Spinal cord (tissue), 9 donors: ENCODE measurements at regions not wholly inside any gene's neighbourhood (a gene's known extent, or its start where the extent isn't known, plus 50 kb on each side); places are given as distances from the start of the nearest gene placed in this dataset.

Experiments
- DNase-seq, 6 donors: peaks; one replicate each; pipeline versions ENCODE4 v3.0.0 to v3.0.0-alpha.2; 2013 to 2015; ENCODE audit warnings: low spot score in 6 of 6, low read depth in 4 of 6
- H3K27ac ChIP-seq: one replicate; pipeline ENCODE4 v1.5.1; 2013; ENCODE audit warnings: low read depth, low read length, control low read depth
- H3K27me3 ChIP-seq: one replicate; pipeline ENCODE4 v1.6.1; 2013; ENCODE audit warnings: low read length; ENCODE audit not compliant: control insufficient read depth, insufficient read depth
- H3K36me3 ChIP-seq: one replicate; pipeline ENCODE4 v1.6.1; 2013; ENCODE audit warnings: low read length; ENCODE audit not compliant: control insufficient read depth, insufficient read depth
- H3K4me1 ChIP-seq: one replicate; pipeline ENCODE4 v1.6.1; 2013; ENCODE audit warnings: low read length; ENCODE audit not compliant: control insufficient read depth, insufficient read depth
- H3K4me3 ChIP-seq: one replicate; pipeline ENCODE4 v1.5.1; 2013; ENCODE audit warnings: low read depth, low read length, control low read depth
- H3K9me3 ChIP-seq: one replicate; pipeline ENCODE4 v1.6.1; 2013; ENCODE audit warnings: low read length; ENCODE audit not compliant: control insufficient read depth, insufficient read depth
- WGBS: methylation state at CpG from one replicate; pipeline ENCODE4 v1.1.5; 2013; ENCODE audit warnings: missing lambda C conversion rate; ENCODE audit not compliant: insufficient coverage; 5-methylcytosine and 5-hydroxymethylcytosine counted together
- donor health status: healthy.

- no peaks in the 10 kb centered on the region for H3K9me3 ChIP-seq
- no peak overlapping the region for H3K4me3 ChIP-seq
- H3K27ac ChIP-seq = no peak overlapping the region
- H3K36me3 ChIP-seq = no peaks in the 10 kb centered on the region
- no peak for DNase-seq
- no peaks in the 10 kb centered on the region for H3K27me3 ChIP-seq
- no peaks in the 10 kb centered on the region for H3K4me1 ChIP-seq
- WGBS = 100% methylated on average over 1 of the region's 2 CpGs
Observed at GRCh38 chr13:87093399-87093798, 577.8 kb upstream of the SLITRK5 start.

GRCh38 chr13:87094646-87095045, 576.5 kb upstream of the SLITRK5 start:
- no peak overlapping the region for H3K4me3 ChIP-seq
- H3K27me3 ChIP-seq = no peaks in the 10 kb centered on the region
- 33% methylated on average over 1 of the region's 3 CpGs for WGBS
- H3K4me1 ChIP-seq = no peaks in the 10 kb centered on the region
- H3K36me3 ChIP-seq = no peaks in the 10 kb centered on the region
- no peak overlapping the region for H3K27ac ChIP-seq
- no peaks in the 10 kb centered on the region for H3K9me3 ChIP-seq
- peak in 3 of 6 donors; percentile 3 to 63 (median 6) for DNase-seq

DNA sequence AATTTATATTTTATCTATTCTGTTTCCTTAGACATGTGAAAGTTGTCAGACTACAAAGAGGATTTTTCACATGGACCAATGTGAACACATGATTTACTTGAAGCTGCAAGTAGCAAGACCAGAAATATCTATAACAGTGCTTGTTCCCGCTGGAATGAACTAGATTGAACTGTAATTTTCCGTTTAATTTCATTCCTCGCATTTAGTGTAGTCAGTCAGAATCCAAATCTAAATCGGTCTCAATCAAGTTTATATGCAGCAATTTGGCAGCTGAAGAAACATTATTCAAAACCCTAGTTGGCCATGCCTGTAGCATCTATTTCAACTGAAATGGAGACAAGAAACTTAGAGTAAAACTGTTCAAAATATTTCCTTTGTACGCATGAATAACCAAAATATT, 570.7 kb upstream of the SLITRK5 start:
- Histone ChIP-seq H3K9me3 (no peaks in the 10 kb centered on the region), H3K4me1 (no peaks in the 10 kb centered on the region), H3K27ac (no peak overlapping the region), H3K4me3 (no peak overlapping the region), H3K36me3 (no peaks in the 10 kb centered on the region), H3K27me3 (no peaks in the 10 kb centered on the region)
- peak in 2 of 6 donors; percentile 19 to 54 for DNase-seq
- 70% methylated on average over 4 of the region's 5 CpGs for WGBS

DNA sequence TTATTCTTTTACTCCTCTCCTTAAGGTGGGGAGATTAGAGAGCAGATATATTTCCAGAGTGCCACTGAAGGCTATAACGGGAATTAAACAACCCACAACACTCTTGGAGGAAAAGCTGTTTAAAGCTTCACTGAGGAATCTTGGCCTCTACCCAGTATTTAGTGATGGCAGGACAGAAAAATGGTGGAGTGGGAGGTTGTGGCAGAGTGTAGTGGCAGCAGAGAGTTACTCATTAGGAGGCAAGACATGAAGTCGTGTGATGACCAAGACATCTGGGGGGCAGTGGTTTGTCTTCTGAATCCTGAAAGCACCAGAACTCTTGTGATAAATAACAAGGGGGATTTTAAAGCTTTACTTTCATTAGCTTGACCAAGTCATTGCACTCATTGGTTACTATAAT, 563.5 kb upstream of the SLITRK5 start:
- Histone ChIP-seq H3K36me3 (no peaks in the 10 kb centered on the region), H3K27ac (no peak overlapping the region), H3K4me3 (no peak overlapping the region), H3K9me3 (no peaks in the 10 kb centered on the region), H3K4me1 (no peaks in the 10 kb centered on the region), H3K27me3 (no peaks in the 10 kb centered on the region)
- no peak for DNase-seq
- WGBS = 89% methylated on average over 1 of the region's 2 CpGs

GRCh38 chr13:87120476-87120875, 550.7 kb upstream of the SLITRK5 start:
- Histone ChIP-seq H3K27me3 (no peaks in the 10 kb centered on the region), H3K27ac (no peak overlapping the region), H3K9me3 (no peaks in the 10 kb centered on the region), H3K4me1 (no peaks in the 10 kb centered on the region), H3K4me3 (no peak overlapping the region), H3K36me3 (no peaks in the 10 kb centered on the region)
- WGBS = no CpG with 5 or more reads among the region's 2 CpGs
- DNase-seq = peak in 1 of 6 donors; percentile 44

DNA sequence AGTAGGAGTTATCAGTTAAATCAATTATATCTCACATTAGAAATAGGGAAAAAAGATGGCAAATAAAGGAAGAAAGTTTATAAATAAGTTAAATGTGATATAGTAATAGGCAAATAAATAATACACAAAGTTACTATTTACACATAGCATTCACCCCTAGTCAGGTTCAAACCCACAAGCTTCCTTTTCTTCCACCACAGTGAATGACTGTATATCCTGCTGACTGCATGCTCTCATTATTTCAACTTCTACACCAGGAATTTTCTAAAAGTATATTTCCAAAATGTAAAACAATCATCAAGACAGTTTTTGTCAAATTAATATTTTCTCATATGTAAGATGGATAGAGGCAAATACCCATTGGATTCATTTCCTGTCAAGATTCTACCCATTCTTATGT, 548.6 kb upstream of the SLITRK5 start:
- Histone ChIP-seq H3K27ac (no peak overlapping the region), H3K4me1 (no peaks in the 10 kb centered on the region), H3K4me3 (no peak overlapping the region), H3K9me3 (no peaks in the 10 kb centered on the region), H3K27me3 (no peaks in the 10 kb centered on the region), H3K36me3 (no peaks in the 10 kb centered on the region)
- no peak for DNase-seq

DNA sequence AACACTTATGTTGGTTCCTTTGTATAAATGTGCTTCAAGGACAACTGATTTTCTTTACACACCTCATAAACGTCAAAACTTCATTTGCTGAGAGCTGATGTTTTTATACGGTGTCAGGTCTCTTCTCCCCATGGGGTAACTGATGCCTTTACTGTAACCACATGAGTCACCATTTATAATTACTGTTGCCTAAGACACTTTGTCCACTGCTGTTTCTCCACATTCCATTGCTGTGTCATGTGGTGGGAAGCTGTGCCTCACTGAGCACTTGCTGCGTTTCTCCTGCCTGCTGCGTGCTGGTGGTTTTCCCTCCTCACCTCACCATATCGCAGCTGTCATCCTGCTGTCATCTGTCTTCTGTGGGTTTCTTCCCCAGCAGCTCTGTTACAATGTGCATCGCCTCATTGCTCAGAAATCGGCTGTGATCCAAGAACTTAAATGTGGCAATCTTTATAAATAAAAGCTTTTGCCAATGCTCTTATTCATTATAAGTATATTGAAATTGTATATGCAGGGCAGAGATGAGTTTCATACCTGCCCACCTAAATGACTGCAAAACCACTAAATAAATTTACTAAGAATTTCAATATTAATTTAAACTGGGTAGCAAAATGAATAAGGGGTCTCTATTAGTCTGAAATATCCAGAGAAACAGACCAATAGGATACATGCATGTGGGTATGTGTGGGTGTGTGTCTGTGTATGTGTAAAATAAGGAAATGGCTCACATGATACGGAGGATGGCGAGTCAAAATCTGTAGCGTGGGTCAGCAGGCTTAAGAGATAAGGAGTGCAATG, 547.0 kb upstream of the SLITRK5 start:
- H3K9me3 ChIP-seq = no peaks in the 10 kb centered on the region
- no peaks in the 10 kb centered on the region for H3K27me3 ChIP-seq
- no peak overlapping the region for H3K4me3 ChIP-seq
- DNase-seq = peak in 2 of 6 donors; percentile 24 to 85
- H3K27ac ChIP-seq = no peak overlapping the region
- WGBS = 53% methylated on average over 6 of the region's 10 CpGs
- no peaks in the 10 kb centered on the region for H3K36me3 ChIP-seq
- H3K4me1 ChIP-seq = no peaks in the 10 kb centered on the region

- no peak overlapping the region for H3K4me3 ChIP-seq
- no peaks in the 10 kb centered on the region for H3K27me3 ChIP-seq
- H3K36me3 ChIP-seq = no peaks in the 10 kb centered on the region
- H3K27ac ChIP-seq = no peak overlapping the region
- no peaks in the 10 kb centered on the region for H3K9me3 ChIP-seq
- WGBS = 78% methylated on average over 3 of the region's 4 CpGs
- no peaks in the 10 kb centered on the region for H3K4me1 ChIP-seq
- no peak for DNase-seq
Observed at GRCh38 chr13:87124785-87125074, 546.4 kb upstream of the SLITRK5 start.

GRCh38 chr13:87128036-87128435, 543.1 kb upstream of the SLITRK5 start:
- DNase-seq = peak; percentile 51 to 92 (median 72)
- peak overlapping the region; percentile 73 for H3K27ac ChIP-seq
- no peak overlapping the region for H3K4me3 ChIP-seq
- H3K4me1 ChIP-seq = no peaks in the 10 kb centered on the region
- H3K9me3 ChIP-seq = no peaks in the 10 kb centered on the region
- no peaks in the 10 kb centered on the region for H3K36me3 ChIP-seq
- H3K27me3 ChIP-seq = no peaks in the 10 kb centered on the region

DNA sequence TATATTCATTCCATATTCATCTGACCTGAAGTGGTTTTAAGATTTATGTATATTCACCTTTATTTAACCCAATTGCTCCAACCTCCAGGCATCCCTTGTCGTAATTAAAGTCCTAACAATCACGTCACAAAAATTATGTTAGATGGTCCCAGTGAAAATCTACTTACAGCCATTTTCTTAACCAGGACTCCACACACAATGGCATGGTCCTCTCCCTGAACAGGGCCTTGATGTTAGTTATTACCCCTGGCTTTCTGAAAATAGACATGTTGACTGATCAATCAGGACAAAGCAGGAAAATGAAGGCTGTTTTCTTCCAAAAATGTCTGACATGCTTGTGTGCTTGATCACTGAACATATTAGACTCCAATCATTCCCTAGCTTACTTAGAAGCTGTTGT, 542.7 kb upstream of the SLITRK5 start:
- no peaks in the 10 kb centered on the region for H3K9me3 ChIP-seq
- WGBS = 14% methylated on average over 2 of the region's 2 CpGs
- DNase-seq = peak in 2 of 6 donors; percentile 12
- H3K27me3 ChIP-seq = no peaks in the 10 kb centered on the region
- H3K4me1 ChIP-seq = no peaks in the 10 kb centered on the region
- H3K36me3 ChIP-seq = no peaks in the 10 kb centered on the region
- H3K27ac ChIP-seq = peak overlapping the region; percentile 73
- no peak overlapping the region for H3K4me3 ChIP-seq
